ENCODE measurements at regions not wholly inside any gene's neighbourhood (a gene's known extent, or its start where the extent isn't known, plus 50 kb on each side); places are given as distances from the start of the nearest gene placed in this dataset.

DNA sequence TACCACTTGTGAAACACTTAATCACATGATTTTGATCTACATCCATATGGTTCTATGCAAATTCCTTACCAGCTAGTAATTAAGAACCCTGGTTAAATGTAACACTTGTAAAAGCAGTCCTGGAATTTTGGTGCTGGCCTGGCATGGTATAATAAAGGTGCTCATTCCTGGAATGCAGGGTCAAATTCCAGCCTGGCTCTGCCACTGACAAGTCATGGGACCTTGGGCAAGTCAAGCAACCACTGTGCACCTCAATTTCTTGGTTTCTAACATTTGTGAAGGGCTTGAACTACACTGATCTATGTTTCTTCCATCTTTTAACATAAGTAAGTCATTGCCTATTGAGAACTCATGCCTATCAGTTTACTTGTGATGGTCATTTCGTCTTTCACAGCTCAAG is 91.9 kb upstream of the PIK3CG start:
- TF ChIP-seq POLR2A (IDR thresholded peaks at IDR 0.05), result no peak
- TF ChIP-seq, protein P1, sequence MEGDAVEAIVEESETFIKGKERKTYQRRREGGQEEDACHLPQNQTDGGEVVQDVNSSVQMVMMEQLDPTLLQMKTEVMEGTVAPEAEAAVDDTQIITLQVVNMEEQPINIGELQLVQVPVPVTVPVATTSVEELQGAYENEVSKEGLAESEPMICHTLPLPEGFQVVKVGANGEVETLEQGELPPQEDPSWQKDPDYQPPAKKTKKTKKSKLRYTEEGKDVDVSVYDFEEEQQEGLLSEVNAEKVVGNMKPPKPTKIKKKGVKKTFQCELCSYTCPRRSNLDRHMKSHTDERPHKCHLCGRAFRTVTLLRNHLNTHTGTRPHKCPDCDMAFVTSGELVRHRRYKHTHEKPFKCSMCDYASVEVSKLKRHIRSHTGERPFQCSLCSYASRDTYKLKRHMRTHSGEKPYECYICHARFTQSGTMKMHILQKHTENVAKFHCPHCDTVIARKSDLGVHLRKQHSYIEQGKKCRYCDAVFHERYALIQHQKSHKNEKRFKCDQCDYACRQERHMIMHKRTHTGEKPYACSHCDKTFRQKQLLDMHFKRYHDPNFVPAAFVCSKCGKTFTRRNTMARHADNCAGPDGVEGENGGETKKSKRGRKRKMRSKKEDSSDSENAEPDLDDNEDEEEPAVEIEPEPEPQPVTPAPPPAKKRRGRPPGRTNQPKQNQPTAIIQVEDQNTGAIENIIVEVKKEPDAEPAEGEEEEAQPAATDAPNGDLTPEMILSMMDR (IDR thresholded peaks at IDR 0.05), result no peak

Measured in gastroesophageal sphincter (tissue), 3 donors.